ENCODE measurements at regions not wholly inside any gene's neighbourhood (a gene's known extent, or its start where the extent isn't known, plus 50 kb on each side); places are given as distances from the start of the nearest gene placed in this dataset.

GRCh38 chr1:187096689-187097088, 267.9 kb downstream of the PLA2G4A start:
- no peaks in the 10 kb centered on the region for H3K4me1 ChIP-seq (ENCODE audit: insufficient read depth, low read length)
- TF ChIP-seq, protein P1, sequence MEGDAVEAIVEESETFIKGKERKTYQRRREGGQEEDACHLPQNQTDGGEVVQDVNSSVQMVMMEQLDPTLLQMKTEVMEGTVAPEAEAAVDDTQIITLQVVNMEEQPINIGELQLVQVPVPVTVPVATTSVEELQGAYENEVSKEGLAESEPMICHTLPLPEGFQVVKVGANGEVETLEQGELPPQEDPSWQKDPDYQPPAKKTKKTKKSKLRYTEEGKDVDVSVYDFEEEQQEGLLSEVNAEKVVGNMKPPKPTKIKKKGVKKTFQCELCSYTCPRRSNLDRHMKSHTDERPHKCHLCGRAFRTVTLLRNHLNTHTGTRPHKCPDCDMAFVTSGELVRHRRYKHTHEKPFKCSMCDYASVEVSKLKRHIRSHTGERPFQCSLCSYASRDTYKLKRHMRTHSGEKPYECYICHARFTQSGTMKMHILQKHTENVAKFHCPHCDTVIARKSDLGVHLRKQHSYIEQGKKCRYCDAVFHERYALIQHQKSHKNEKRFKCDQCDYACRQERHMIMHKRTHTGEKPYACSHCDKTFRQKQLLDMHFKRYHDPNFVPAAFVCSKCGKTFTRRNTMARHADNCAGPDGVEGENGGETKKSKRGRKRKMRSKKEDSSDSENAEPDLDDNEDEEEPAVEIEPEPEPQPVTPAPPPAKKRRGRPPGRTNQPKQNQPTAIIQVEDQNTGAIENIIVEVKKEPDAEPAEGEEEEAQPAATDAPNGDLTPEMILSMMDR (IDR thresholded peaks at IDR 0.05; ENCODE audit: borderline replicate concordance, extremely low read depth, low read length, poor library complexity, severe bottlenecking): no peak
- no peak for TF ChIP-seq EZH2 (IDR thresholded peaks at IDR 0.05; ENCODE audit: borderline replicate concordance, low read depth, low read length, severe bottlenecking)
- H3K9me3 ChIP-seq (ENCODE audit: insufficient read depth, low read length, severe bottlenecking): no peaks in the 10 kb centered on the region
- H3K4me2 ChIP-seq (ENCODE audit: insufficient read depth, low read length): no peak overlapping the region
- DNase-seq (no peak), ATAC-seq (ENCODE audit: insufficient read depth, low read depth) (no peak)
- no peaks in the 10 kb centered on the region for H4K20me1 ChIP-seq (ENCODE audit: insufficient read depth, low read length)
- no peak overlapping the region for H3K9ac ChIP-seq (ENCODE audit: low read depth, low read length)
- H3K4me3 ChIP-seq (ENCODE audit: low read depth in 1 of 2, low read length in 2 of 2): no peak overlapping the region
- H3K27ac ChIP-seq (ENCODE audit: low read length): no peak overlapping the region
- H3K79me2 ChIP-seq (ENCODE audit: insufficient read depth, low read length): no peaks in the 10 kb centered on the region
- no peaks in the 10 kb centered on the region for H3K36me3 ChIP-seq (ENCODE audit: insufficient read depth, low read length)
- no peak overlapping the region for H2AFZ ChIP-seq (ENCODE audit: low read depth, low read length)
- no peaks in the 10 kb centered on the region for H3K27me3 ChIP-seq (ENCODE audit: insufficient read depth, low read length, poor library complexity)

GRCh38 chr1:187110351-187110750, 281.6 kb downstream of the PLA2G4A start:
- ATAC-seq (ENCODE audit: insufficient read depth, low read depth): no peak
- no peak overlapping the region for H3K9ac ChIP-seq (ENCODE audit: low read depth, low read length)

GRCh38 chr1:187114792-187115191, 286.0 kb downstream of the PLA2G4A start:
- Histone ChIP-seq H2AFZ (ENCODE audit: low read depth, low read length) (no peak overlapping the region), H3K9me3 (ENCODE audit: insufficient read depth, low read length, severe bottlenecking) (no peaks in the 10 kb centered on the region), H3K36me3 (ENCODE audit: insufficient read depth, low read length) (no peaks in the 10 kb centered on the region), H3K79me2 (ENCODE audit: insufficient read depth, low read length) (no peaks in the 10 kb centered on the region), H3K4me1 (ENCODE audit: insufficient read depth, low read length) (no peaks in the 10 kb centered on the region), H3K4me3 (ENCODE audit: low read depth in 1 of 2, low read length in 2 of 2) (no peak overlapping the region), H3K4me2 (ENCODE audit: insufficient read depth, low read length) (no peak overlapping the region), H4K20me1 (ENCODE audit: insufficient read depth, low read length) (no peaks in the 10 kb centered on the region), H3K27me3 (ENCODE audit: insufficient read depth, low read length, poor library complexity) (no peaks in the 10 kb centered on the region), H3K9ac (ENCODE audit: low read depth, low read length) (no peak overlapping the region), H3K27ac (ENCODE audit: low read length) (no peak overlapping the region)
- ATAC-seq (ENCODE audit: insufficient read depth, low read depth) (no peak), DNase-seq (no peak)
- TF ChIP-seq EZH2 (IDR thresholded peaks at IDR 0.05; ENCODE audit: borderline replicate concordance, low read depth, low read length, severe bottlenecking): no peak

More at GRCh38 chr1:187110351-187110750, 281.6 kb downstream of the PLA2G4A start:
- TF ChIP-seq, protein P1 (IDR thresholded peaks at IDR 0.05; ENCODE audit: borderline replicate concordance, extremely low read depth, low read length, poor library complexity, severe bottlenecking): no peak
- no peak for TF ChIP-seq EZH2 (IDR thresholded peaks at IDR 0.05; ENCODE audit: borderline replicate concordance, low read depth, low read length, severe bottlenecking)
- DNase-seq: no peak
- Histone ChIP-seq H3K79me2 (ENCODE audit: insufficient read depth, low read length) (no peaks in the 10 kb centered on the region), H4K20me1 (ENCODE audit: insufficient read depth, low read length) (no peaks in the 10 kb centered on the region), H3K27ac (ENCODE audit: low read length) (no peak overlapping the region), H3K4me2 (ENCODE audit: insufficient read depth, low read length) (no peak overlapping the region), H3K9me3 (ENCODE audit: insufficient read depth, low read length, severe bottlenecking) (no peaks in the 10 kb centered on the region), H3K4me1 (ENCODE audit: insufficient read depth, low read length) (no peaks in the 10 kb centered on the region), H3K27me3 (ENCODE audit: insufficient read depth, low read length, poor library complexity) (no peaks in the 10 kb centered on the region), H3K4me3 (ENCODE audit: low read depth in 1 of 2, low read length in 2 of 2) (no peak overlapping the region), H3K36me3 (ENCODE audit: insufficient read depth, low read length) (no peaks in the 10 kb centered on the region), H2AFZ (ENCODE audit: low read depth, low read length) (no peak overlapping the region)

- H3K79me2 ChIP-seq (ENCODE audit: insufficient read depth, low read length): no peaks in the 10 kb centered on the region
- no peak overlapping the region for H3K9ac ChIP-seq (ENCODE audit: low read depth, low read length)
- no peak overlapping the region for H2AFZ ChIP-seq (ENCODE audit: low read depth, low read length)
- H3K9me3 ChIP-seq (ENCODE audit: insufficient read depth, low read length, severe bottlenecking): no peaks in the 10 kb centered on the region
- H4K20me1 ChIP-seq (ENCODE audit: insufficient read depth, low read length): no peaks in the 10 kb centered on the region
- DNase-seq: no peak
- TF ChIP-seq, protein P1 (IDR thresholded peaks at IDR 0.05; ENCODE audit: borderline replicate concordance, extremely low read depth, low read length, poor library complexity, severe bottlenecking): no peak
- TF ChIP-seq EZH2 (IDR thresholded peaks at IDR 0.05; ENCODE audit: borderline replicate concordance, low read depth, low read length, severe bottlenecking): no peak
- H3K4me3 ChIP-seq (ENCODE audit: low read depth in 1 of 2, low read length in 2 of 2): no peak overlapping the region
- no peak for ATAC-seq (ENCODE audit: insufficient read depth, low read depth)
- H3K4me1 ChIP-seq (ENCODE audit: insufficient read depth, low read length): no peaks in the 10 kb centered on the region
- H3K36me3 ChIP-seq (ENCODE audit: insufficient read depth, low read length): no peaks in the 10 kb centered on the region
- no peak overlapping the region for H3K27ac ChIP-seq (ENCODE audit: low read length)
- H3K4me2 ChIP-seq (ENCODE audit: insufficient read depth, low read length): no peak overlapping the region
- no peaks in the 10 kb centered on the region for H3K27me3 ChIP-seq (ENCODE audit: insufficient read depth, low read length, poor library complexity)
These were observed 292.9 kb downstream of the PLA2G4A start for GRCh38 chr1:187121661-187122060.
